CD4-positive, alpha-beta T cell (primary cell): ENCODE measurements at regions not wholly inside any gene's neighbourhood (a gene's known extent, or its start where the extent isn't known, plus 50 kb on each side); places are given as distances from the start of the nearest gene placed in this dataset.

ENCODE experiments used
- ATAC-seq: fragments of 200-7000 bp; cut with Tn5 transposase; one replicate; pipeline ENCODE4 v1.10.0; 2022; ENCODE audit warnings: mild to moderate bottlenecking; ENCODE audit not compliant: poor library complexity
- CTCF ChIA-PET: fragments of 350-600 bp; sonication (Branson Sonifier 250); formaldehyde crosslinking; loops from one replicate; lab custom pipeline; 2021; ENCODE audit warnings: antibody characterized with exemption, inconsistent platforms; lab: Charles Lee
- POLR2A ChIA-PET: fragments of 350-600 bp; sonication (Branson Sonifier 250); formaldehyde crosslinking; loops from one replicate; lab custom pipeline; 2021; ENCODE audit warnings: antibody characterized with exemption, inconsistent platforms; lab: Charles Lee
- DNase-seq, 14 experiments: peaks; one replicate each; pipeline ENCODE4 v3.0.0-alpha.2; 2013 to 2020; ENCODE audit warnings: mixed read lengths in 2 of 14
- H3K27ac ChIP-seq, 2 donors: one replicate each; pipeline versions ENCODE4 v1.5.1 to v1.7.0; 2013; ENCODE audit warnings: low read length in 2 of 2, low read depth in 1 of 2, mild to moderate bottlenecking in 1 of 2
- H3K27me3 ChIP-seq, 2 experiments: 1 replicate in 1 of 2; 2 replicates in 1 of 2; pipeline versions ENCODE4 v1.6.1 to v1.7.0; 2013; ENCODE audit warnings: low read length in 2 of 2, control low read depth in 1 of 2, mild to moderate bottlenecking in 1 of 2, moderate library complexity in 1 of 2; ENCODE audit not compliant: insufficient read depth in 2 of 2, control insufficient read depth in 1 of 2
- H3K36me3 ChIP-seq: one replicate; pipeline ENCODE4 v1.6.1; 2013; ENCODE audit warnings: low read length, control low read depth; ENCODE audit not compliant: insufficient read depth
- H3K4me1 ChIP-seq: one replicate; pipeline ENCODE4 v1.6.1; 2013; ENCODE audit warnings: low read length, control low read depth; ENCODE audit not compliant: insufficient read depth
- H3K4me3 ChIP-seq: one replicate; pipeline ENCODE4 v1.5.1; 2013; ENCODE audit warnings: mild to moderate bottlenecking, low read length, moderate library complexity
- H3K9me3 ChIP-seq, 2 experiments: 1 replicate in 1 of 2; 2 replicates in 1 of 2; pipeline versions ENCODE4 v1.6.1 to v1.7.0; 2013; ENCODE audit warnings: low read length in 2 of 2, mild to moderate bottlenecking in 2 of 2, control low read depth in 1 of 2, moderate library complexity in 1 of 2; ENCODE audit not compliant: control insufficient read depth in 1 of 2, insufficient read depth in 1 of 2
- H3K27ac Mint-ChIP-seq: one replicate; pipeline ENCODE4 v1.8.0; 2020; ENCODE audit warnings: mixed read lengths
- H3K27me3 Mint-ChIP-seq: one replicate; pipeline ENCODE4 v1.8.0; 2021; ENCODE audit warnings: mixed read lengths
- H3K36me3 Mint-ChIP-seq: one replicate; pipeline ENCODE4 v1.8.0; 2021; ENCODE audit warnings: low read depth, mixed read lengths
- H3K4me1 Mint-ChIP-seq: one replicate; pipeline ENCODE4 v1.8.0; 2021; ENCODE audit warnings: low read depth, mixed read lengths
- H3K4me3 Mint-ChIP-seq: one replicate; pipeline ENCODE4 v1.8.0; 2020; ENCODE audit warnings: mild to moderate bottlenecking, mixed read lengths
- H3K9me3 Mint-ChIP-seq: one replicate; pipeline ENCODE4 v1.8.0; 2020; ENCODE audit warnings: mixed read lengths
- intact Hi-C, 2 experiments: fragments of 100-400 bp; cut with DNase I in 1 of 2; cut with micrococcal nuclease in 1 of 2; formaldehyde crosslinking; loops; one replicate each; pipeline versions ENCODE4 v1.15.1 to v1.9.0; 2023 to 2025; cut with DNase I, micrococcal nuclease
- TF ChIP-seq, protein P1 (sequence below): fragments of 200-600 bp; IDR thresholded peaks from one replicate; pipeline ENCODE4 v1.8.0; 2022; ENCODE audit warnings: antibody characterized with exemption, mild to moderate bottlenecking

DNA sequence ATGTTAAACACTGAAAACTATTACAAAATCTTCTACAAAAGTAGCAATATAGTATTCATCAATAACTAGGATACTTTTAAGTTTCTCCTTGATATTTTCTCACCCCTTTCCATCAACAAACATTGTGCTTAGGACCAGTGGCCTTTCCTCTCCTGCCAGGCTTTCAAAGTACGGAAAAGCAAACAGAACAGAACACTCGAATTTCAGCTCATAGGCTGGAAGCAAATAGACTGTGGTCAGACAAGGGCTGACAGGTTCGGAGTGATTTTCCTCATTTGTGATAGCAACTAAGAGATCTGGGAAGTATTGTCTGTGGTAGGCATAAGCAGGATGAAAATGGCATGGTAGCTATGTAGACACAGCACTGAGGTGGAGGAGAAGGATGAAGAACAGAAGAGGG lies 68.6 kb upstream of the SORBS2 start:
- Mint-ChIP-seq H3K27ac (no peak overlapping the region), H3K36me3 (no peaks in the 10 kb centered on the region), H3K4me1 (no peaks in the 10 kb centered on the region), H3K9me3 (no peaks in the 10 kb centered on the region), H3K27me3 (no peaks in the 10 kb centered on the region), H3K4me3 (no peak overlapping the region)
- H3K4me1 ChIP-seq = no peaks in the 10 kb centered on the region
- TF ChIP-seq, protein P1, sequence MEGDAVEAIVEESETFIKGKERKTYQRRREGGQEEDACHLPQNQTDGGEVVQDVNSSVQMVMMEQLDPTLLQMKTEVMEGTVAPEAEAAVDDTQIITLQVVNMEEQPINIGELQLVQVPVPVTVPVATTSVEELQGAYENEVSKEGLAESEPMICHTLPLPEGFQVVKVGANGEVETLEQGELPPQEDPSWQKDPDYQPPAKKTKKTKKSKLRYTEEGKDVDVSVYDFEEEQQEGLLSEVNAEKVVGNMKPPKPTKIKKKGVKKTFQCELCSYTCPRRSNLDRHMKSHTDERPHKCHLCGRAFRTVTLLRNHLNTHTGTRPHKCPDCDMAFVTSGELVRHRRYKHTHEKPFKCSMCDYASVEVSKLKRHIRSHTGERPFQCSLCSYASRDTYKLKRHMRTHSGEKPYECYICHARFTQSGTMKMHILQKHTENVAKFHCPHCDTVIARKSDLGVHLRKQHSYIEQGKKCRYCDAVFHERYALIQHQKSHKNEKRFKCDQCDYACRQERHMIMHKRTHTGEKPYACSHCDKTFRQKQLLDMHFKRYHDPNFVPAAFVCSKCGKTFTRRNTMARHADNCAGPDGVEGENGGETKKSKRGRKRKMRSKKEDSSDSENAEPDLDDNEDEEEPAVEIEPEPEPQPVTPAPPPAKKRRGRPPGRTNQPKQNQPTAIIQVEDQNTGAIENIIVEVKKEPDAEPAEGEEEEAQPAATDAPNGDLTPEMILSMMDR = no peak
- H3K4me3 ChIP-seq = no peak overlapping the region
- H3K9me3 ChIP-seq = peaks cover 0 to 10% of the 10 kb centered on the region in 2 experiments
- no peaks in the 10 kb centered on the region for H3K27me3 ChIP-seq
- no peak overlapping the region for H3K27ac ChIP-seq
- no peak for ATAC-seq
- CTCF ChIA-PET = no interaction called here
- H3K36me3 ChIP-seq = no peaks in the 10 kb centered on the region
- POLR2A ChIA-PET = no interaction called here
- DNase-seq = no peak
- intact Hi-C loops = no loop called here

DNA sequence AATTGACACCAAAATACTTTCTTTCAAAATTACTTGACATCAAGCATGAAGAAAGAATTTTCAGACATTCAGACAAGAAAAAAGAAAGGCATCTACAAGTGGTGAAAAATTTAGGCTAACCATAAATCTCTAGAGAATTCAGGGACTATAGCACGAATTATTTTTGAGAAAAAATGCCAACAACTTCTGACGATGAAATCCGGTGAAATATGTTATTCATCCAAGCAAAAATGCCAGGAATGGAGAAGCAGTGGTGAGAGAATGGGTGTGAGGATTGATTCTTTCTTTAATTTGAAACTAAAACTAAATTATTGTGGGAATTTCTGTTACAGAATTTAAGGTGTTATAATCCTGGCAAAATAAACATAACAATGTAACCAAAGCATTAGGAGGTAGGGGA lies 69.4 kb upstream of the SORBS2 start:
- no peak overlapping the region for H3K4me3 Mint-ChIP-seq
- ATAC-seq = no peak
- TF ChIP-seq, protein P1 = no peak
- no peak overlapping the region for H3K27ac Mint-ChIP-seq
- H3K36me3 Mint-ChIP-seq = no peaks in the 10 kb centered on the region
- intact Hi-C loops = no loop called here
- no peaks in the 10 kb centered on the region for H3K9me3 Mint-ChIP-seq
- CTCF ChIA-PET = no interaction called here
- Histone ChIP-seq H3K4me3 (no peak overlapping the region), H3K9me3 (peaks cover 0 to 10% of the 10 kb centered on the region in 2 experiments), H3K27me3 (peaks cover 0 to under 1% of the 10 kb centered on the region in 2 experiments), H3K4me1 (no peaks in the 10 kb centered on the region), H3K27ac (no peak overlapping the region), H3K36me3 (no peaks in the 10 kb centered on the region)
- H3K27me3 Mint-ChIP-seq = no peaks in the 10 kb centered on the region
- no peak for DNase-seq
- no peaks in the 10 kb centered on the region for H3K4me1 Mint-ChIP-seq
- POLR2A ChIA-PET = no interaction called here

DNA sequence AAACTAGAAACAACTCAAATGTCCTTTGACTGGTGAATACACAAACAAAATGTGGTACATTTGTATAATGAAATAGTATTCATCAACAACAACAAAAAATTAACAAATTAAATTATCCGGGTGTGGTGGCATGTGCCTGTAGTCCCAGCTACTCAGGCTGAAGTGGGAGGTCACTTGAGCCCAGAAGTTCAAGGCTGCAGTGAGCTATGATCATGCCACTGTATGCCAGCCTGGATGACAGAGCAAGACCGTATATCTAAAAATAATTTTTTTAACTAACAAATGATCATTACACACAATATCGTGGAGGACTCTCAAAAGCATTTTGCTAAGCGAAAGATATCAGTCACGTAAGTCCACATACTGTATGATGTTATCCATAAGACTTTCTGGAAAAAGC lies 71.6 kb upstream of the SORBS2 start:
- Histone ChIP-seq H3K4me3 (no peak overlapping the region), H3K27me3 (peaks cover 0 to 3% of the 10 kb centered on the region in 2 experiments), H3K4me1 (no peaks in the 10 kb centered on the region), H3K9me3 (peaks cover 5 to 8% of the 10 kb centered on the region in 2 experiments), H3K27ac (no peak overlapping the region), H3K36me3 (no peaks in the 10 kb centered on the region)
- ChIA-PET CTCF (no interaction called here), POLR2A (no interaction called here)
- H3K27ac Mint-ChIP-seq = no peak overlapping the region
- DNase-seq (no peak), ATAC-seq (no peak)
- no peaks in the 10 kb centered on the region for H3K27me3 Mint-ChIP-seq
- TF ChIP-seq, protein P1 = no peak
- H3K4me1 Mint-ChIP-seq = peaks cover 4% of the 10 kb centered on the region
- H3K36me3 Mint-ChIP-seq = no peaks in the 10 kb centered on the region
- no peaks in the 10 kb centered on the region for H3K9me3 Mint-ChIP-seq
- no peak overlapping the region for H3K4me3 Mint-ChIP-seq
- intact Hi-C loops = no loop called here
